Neural cell (in vitro differentiated cells): ENCODE measurements at regions not wholly inside any gene's neighbourhood (a gene's known extent, or its start where the extent isn't known, plus 50 kb on each side); places are given as distances from the start of the nearest gene placed in this dataset.

Experiments
- CTCF ChIP-seq: fragments of 450-650 bp; IDR thresholded peaks from 2 replicates; pipeline ENCODE4 v1.5.1; 2014; ENCODE audit warnings: antibody characterized with exemption, mild to moderate bottlenecking, moderate library complexity; ENCODE audit not compliant: poor library complexity, severe bottlenecking
- EP300 ChIP-seq: fragments of 450-650 bp; conservative IDR thresholded peaks from 2 replicates; pipeline ENCODE4 v1.6.1; 2014; ENCODE audit warnings: antibody characterized with exemption, mild to moderate bottlenecking, moderate library complexity; ENCODE audit not compliant: poor library complexity, severe bottlenecking
- EZH2 ChIP-seq: fragments of 200-600, 300-800 bp; shearing (Covaris generic), sonication (generic); IDR thresholded peaks from 2 replicates; pipeline ENCODE4 v1.6.1; 2014; ENCODE audit warnings: antibody characterized with exemption, low read length, borderline replicate concordance, mild to moderate bottlenecking; ENCODE audit not compliant: insufficient read depth, poor library complexity, severe bottlenecking
- MXI1 ChIP-seq: fragments of 450-650 bp; conservative IDR thresholded peaks from 2 replicates; pipeline ENCODE4 v1.6.1; 2014; ENCODE audit warnings: antibody characterized with exemption, mild to moderate bottlenecking; ENCODE audit not compliant: poor library complexity, severe bottlenecking
- POLR2AphosphoS5 ChIP-seq: IDR thresholded peaks from 2 replicates; pipeline ENCODE4 v1.6.1; 2012
- RAD21 ChIP-seq: fragments of 450-650 bp; conservative IDR thresholded peaks from 2 replicates; pipeline ENCODE4 v1.6.1; 2014; ENCODE audit warnings: antibody characterized with exemption, mild to moderate bottlenecking, moderate library complexity
- REST ChIP-seq: IDR thresholded peaks from 2 replicates; pipeline ENCODE4 v1.6.1; 2012; ENCODE audit warnings: borderline replicate concordance
- SMC3 ChIP-seq: fragments of 450-650 bp; conservative IDR thresholded peaks from 2 replicates; pipeline ENCODE4 v1.6.1; 2014; ENCODE audit warnings: antibody characterized with exemption, mild to moderate bottlenecking, moderate library complexity; ENCODE audit not compliant: poor library complexity
- TAF1 ChIP-seq: IDR thresholded peaks from 2 replicates; pipeline ENCODE4 v1.6.1; 2012; ENCODE audit warnings: low read depth

- TF ChIP-seq REST = no peak
- TF ChIP-seq CTCF = no peak
- TF ChIP-seq EP300 = no peak
- no peak for TF ChIP-seq EZH2
- TF ChIP-seq SMC3 = no peak
- no peak for TF ChIP-seq RAD21
- no peak for TF ChIP-seq POLR2AphosphoS5
- no peak for TF ChIP-seq TAF1
- TF ChIP-seq MXI1 = no peak
These were observed 198.2 kb upstream of the TMTC4 start for GRCh38 chr13:100872761-100873160.
